DMS114 treated with DMSO at 0.1 percent for 48 hours (cell line): ENCODE measurements at regions not wholly inside any gene's neighbourhood (a gene's known extent, or its start where the extent isn't known, plus 50 kb on each side); places are given as distances from the start of the nearest gene placed in this dataset.
"Not testable (repeated sequence)": the region's sequence is repeated elsewhere in the genome, so short reads cannot be mapped to it uniquely, and the experiment has no call there.

ENCODE experiments used
- DNase-seq: peaks from one replicate; lab custom pipeline; 2025; ENCODE audit not compliant: unreplicated experiment; lab: John Stamatoyannopoulos, UW

DNA sequence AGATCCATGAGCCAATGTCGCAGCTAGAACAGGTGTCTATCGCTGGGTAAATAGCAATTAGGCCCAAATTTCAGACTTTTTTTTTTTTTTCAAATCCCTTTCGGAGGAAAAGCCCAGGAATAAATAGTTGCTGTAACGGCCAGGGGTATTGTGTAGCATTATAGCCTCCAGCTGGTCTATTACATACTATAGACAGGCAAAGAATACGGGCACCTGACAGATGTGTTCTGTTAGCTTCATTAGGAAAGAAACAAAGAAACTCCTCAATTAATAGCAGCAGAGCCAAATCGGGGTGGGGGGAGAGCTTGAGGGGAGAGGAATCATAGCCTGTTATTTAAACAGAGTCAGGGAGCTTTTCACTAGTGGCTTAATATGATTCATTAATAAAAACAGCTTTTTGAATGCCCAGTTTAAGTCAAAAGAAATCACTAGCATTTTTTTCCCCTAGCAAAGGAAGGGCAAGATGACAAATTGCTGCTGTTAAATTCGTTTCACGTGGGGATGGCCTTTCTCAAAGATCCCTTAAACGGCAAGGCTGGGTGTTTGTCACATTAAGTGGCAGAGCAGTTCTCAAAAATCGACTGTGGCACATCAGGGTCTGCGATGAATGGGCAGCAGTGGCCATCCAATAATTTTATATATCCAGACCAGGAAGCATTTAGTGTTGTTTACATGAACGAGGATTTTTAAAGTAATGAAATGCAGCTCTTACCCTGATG is 139.4 kb downstream of the ID4 start:
- no peak for DNase-seq

DNA sequence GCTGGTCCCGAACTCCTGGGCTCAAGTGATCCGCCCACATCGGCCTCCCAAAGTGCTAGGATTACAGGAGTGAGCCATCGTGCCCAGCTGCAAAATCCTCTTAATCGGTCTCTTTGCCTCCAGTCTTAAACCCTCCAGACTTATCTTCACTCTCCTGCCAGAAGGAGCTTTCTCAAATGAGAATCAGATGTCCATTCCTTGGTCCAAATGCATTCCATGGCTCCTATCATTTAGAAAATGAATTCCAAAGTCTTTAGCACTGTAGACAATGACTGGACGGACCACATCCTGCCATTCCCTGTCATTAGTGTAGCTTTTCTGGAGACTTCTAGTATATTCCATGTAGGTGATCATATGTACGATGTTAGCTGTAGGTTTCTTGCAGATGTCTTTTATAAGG is 141.9 kb downstream of the ID4 start:
- DNase-seq, result no peak

DNA sequence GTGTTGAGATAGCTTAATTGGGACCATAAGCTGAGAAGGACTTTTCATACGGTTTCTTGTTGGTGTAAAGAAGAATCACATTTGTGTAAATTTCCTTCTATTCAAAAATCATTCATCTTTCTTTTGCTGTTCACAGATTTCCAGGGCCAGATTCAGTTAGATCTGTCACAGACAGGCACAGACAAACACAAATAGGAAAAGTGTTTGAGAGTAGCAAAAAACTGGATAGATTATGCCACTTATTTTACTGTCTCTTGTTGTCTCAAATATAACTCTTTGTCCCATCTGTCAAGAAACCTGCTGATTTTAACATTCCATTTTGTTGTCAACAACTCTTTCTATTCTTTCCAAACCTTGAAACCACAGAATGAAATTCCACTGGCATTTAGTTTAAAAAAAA is 142.8 kb downstream of the ID4 start:
- DNase-seq, result no peak

DNA sequence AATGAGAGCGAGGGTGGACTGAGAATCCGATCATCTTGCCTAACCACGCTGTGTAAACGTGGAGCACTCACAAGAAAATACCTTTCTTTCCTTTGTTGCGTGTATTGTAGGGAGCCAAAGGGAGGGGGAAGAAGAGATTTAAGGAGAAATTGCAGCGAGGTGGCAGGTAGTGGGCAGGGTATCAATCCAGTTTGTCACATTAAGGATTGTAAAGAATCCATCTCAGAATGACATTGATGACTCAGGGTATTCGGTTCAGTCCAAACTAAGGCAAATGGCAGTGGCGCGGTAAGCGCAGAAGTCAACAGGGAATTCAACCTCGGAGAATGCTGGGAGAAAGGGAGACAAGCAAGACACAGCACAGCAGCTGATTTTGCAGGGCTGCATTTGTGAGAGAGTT is 146.2 kb downstream of the ID4 start:
- DNase-seq, result peak; percentile 13

DNA sequence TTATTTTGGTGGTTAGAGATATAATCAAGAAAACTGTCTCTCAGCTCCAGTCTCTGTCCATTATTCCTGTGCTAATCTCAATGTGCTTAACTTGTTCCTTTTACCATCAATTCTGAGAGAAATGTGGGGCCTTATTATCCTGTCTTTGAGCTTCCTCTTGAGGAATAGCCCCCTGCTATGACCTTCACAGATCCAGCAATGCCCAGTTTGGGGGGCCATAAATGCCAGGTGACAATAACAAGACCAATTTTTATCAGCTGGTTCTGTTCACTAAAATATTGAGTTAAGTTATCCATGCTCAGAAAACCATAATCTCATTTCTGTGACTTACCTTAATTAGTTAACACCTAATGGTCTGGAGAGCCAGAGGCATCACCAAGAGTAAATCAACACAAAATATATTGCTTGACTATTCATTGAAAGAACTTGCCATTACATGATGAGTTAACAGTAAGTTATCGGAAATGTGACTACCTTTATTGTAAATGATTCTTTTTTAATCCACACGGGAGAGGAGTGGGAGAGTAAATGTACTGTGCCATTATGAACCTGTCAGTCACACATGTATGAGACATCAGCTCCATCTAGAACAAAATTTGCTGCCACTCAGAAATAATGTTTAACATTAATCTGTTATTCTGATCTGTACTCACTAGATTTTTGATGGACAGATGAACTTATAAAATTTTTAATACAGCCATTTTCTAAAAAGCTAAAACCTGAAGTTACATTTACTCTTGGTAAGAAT is 149.7 kb downstream of the ID4 start:
- no peak for DNase-seq

DNA sequence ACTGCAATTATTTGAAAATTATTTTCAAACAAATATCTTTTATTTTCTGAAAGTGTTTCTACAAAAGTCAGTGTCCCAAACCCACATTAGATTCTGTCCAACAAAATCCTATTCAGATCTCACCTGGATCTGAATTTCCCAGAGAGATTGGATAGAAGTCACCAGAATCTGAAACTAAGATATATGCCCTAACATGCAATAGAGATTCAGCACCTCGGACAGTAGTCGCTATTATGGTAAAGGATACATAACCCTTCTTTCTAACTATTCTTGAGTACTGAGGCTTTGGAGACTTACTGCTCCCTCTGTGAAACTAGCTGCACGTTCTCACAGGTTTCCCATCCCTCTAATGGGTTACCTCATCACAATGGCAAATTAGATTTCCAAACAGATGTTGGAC is 151.4 kb downstream of the ID4 start:
- DNase-seq, result no peak

DNA sequence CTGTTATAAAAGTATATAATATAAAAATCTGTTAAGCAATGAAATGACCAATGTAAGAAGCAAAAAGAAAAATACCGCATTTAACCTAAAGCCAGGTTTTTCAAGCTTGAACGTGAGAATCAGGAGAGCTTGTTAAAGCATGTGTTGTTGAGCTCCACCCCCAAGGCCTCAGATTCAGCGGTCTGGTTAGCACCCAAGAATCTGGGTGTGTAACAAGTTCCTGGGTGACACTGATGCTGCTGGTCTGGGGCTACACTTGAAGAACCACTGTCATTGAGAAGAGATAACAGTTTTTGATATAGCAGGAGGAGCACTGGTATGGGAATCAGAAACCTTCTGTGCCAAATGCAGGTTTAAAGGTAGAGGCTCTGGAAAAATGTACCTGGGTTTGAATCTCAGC is 154.0 kb downstream of the ID4 start:
- DNase-seq, result no peak

DNA sequence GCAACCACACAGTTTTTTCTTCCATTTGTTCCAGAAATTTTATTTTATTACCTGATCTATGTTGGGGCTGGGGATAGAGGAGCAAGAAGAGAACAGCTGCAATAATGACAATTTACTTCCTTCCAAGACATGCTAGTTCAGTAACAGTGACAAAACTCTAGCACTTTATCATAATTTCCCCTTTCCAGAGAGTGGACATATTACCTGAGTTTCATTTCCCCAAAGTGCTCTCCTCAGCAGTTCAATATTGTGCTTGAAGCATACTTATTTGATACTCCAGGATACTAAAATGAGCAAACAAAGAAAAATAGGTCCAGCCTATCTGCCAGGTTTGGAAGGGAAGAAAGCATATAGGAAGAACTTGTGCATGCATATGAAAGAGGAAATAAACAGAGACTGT is 157.7 kb downstream of the ID4 start:
- no peak for DNase-seq

DNA sequence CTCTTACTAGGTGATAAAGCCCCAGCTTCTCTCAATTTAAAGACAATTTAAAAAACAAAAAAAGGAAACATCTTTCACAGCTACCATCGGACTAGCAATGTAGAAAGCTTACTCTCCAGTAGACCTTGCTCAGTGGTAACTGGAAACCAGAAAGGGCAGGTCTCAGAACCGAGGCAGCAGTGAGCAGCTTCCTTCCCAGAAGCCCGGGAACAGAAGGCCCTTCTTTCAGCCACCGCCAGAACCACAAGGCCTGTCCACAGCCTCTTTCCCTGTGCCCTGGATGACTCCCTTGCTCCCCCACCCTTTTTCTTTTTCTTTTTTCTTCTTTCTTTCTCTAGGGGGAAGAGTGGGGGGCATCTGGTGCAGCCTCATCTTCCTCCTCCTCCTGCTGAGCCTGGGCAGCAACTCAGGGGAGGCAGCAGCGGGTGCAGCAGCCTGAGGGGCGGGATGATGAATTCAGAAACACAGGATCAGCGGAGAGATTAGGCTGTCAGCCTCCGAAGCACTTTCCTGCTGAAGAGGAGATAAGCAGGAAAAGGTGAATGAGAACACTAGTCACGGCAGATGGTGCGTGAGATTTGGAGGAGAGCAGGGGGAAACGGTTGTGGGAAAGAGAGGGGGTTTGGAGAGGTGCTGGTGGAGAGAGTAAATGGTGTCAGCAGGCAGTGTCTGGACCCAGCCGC is 158.5 kb downstream of the ID4 start:
- no peak for DNase-seq

DNA sequence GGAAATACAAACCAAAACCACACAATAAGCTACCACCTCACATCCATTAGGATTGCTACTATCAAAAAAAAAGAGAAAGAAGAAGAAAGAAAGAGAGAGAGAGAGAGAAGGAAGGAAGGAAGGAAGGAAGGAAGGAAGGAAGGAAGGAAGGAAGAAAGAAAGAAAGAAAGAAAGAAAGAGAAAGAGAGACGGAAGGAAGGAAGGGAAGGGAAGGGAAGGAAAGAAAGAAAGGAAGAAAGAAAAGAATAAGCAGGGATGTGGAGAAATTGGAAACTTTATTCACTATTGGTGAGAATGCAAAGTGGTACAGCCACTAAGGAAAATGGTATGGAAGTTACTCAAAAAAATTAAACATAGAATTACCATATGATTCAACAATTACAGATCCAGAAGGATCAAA is 159.9 kb downstream of the ID4 start:
- no peak for DNase-seq

DNA sequence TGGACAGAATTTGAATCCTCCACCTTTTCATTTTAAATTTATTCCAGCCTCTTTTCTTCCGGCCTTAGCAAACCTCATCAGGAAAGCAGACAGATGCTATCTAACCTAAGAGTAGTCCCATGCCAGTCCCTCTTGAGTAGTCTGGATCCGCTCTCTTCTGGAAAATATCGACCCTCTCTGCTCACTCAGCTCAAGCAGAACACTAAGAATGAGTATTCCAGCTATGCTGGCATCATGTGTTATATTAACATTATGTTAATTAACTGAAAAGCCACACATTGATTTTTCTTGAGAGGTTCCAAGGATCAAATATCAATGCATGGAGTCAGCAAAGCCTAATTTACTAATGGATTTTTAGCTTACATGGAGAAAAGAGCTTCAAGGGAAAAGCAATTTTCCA is 161.4 kb downstream of the ID4 start:
- no peak for DNase-seq

DNA sequence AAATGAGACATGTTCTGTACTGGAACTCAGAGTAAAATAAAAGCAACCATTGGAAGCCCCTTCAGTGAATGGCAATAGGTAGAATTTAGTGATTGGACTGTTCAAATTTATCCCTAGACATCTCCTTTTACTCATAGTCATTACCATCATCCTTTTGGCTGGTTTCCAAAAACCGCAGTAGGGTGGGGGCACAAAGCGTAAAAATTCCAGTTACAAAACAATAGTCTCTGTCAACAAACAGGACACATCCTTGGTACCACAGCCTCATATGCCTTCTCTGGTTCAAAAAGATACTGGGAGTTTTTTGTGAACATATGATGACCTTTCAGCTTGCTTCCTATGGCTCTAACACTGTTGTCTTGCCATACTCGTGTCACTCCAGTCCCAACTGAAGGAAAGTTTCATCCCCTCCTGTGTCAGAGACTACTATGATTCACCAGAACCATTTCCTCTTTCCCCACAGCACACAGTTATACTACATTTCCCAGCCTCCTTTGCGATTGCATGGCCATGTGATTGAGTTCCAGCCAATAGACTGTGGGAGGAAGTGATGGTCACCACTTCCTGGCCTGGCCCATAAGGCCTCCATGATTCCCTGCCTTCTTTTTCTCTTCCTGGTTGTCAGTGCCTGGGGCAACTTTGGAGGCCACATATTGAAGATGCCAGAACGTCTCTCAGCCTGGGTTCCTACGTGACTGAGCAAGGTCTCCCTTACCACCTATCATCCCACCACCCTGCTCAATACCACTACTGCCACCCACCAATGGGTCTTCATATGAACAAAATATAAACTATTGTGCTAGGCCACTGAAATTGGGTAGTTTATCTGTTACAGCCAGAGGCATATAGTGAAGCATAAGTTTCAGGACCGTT is 162.4 kb downstream of the ID4 start:
- DNase-seq, result no peak

DNA sequence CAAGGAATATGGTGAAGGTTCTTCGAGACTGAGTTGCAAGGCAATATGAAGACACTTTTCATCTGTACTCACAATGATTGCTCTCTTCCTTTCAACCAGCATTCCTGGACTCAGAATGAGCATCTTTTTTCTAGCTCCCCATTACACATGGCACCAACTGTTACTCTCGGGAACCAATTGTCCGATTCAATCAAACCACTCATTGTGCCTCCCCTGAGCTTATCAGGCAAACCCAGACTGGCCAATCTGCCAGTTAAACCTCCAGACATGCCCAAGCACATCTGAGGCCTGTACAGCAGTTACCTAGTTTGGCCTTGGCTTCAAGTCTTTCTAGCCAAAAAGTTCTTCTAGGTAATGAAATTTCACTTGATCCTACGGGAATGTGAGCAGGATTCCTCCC is 164.1 kb downstream of the ID4 start:
- DNase-seq, result no peak

DNA sequence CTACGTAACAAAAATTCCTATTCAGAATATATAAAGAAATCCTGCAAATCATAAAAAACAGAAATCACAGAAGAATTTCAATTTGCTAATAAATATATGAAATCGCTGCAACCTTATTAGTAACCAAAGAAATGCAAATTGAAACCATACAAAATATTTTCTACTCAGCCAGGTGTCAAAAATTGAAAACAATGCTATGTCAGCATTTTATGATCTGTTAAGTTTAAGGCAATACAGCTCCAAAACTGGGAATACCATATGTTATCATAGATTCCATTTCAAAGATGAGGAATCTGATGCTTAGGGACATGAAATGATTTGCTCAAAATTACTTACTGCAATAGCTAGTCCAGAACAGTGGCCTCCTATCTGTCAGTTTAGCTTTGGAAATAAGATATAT is 168.9 kb downstream of the ID4 start:
- DNase-seq, result no peak

DNA sequence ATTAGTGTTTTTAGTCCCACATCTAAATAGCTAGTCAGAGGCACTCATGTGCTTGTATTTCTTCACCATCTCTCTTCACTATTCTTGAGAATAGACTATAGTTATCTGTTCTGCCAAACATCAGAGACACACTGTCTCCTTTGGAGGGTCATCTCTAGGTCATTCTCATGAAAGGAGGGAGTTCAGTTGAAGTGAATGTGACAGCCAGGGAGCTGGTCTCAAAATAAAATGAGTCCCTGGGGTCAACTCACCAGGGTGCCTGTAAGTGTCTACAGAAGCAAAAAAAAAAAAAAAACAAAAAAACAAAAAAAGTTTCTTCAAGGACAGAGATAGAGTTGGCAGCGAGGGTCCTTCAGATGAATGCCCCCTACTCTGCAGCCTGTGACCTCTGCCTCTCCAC is 171.0 kb downstream of the ID4 start:
- DNase-seq, result no peak

DNA sequence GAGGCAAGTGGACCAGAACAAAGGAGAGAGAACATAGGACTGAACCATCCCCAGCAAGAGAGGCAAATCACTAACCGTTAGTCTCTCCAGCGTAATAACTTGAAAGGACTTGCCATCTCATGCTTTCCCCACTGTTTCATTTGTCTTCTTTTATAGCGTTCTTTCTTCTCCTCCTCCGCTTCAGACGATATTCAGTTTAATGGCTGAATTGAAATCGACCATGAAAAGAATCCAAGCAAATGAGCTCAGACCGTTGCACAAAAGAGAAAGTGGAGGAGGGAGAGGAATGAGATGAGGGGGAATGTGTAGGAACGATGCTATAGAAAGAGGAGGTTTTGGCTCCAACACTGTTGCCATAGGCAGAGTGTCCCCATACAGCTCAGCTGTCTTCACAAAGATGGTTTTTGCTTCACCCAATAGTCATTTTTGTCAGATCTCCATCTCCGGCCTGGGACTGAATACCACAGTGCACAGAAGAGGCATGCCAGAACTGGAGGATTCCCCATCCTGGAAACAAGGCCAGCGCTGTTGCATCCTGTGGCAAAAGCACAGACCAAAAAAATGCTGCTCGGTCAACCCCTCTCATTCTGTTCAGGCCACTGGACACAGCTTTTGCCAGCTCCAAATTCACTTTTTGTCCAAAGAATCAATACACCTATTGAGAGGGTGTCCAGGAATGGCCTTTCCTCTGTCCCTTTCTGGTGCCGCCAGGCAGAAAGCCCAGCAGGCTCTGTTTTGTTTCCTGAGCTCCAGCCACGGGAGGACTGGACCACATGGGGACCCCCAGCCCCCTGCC is 176.1 kb downstream of the ID4 start:
- no peak for DNase-seq

DNA sequence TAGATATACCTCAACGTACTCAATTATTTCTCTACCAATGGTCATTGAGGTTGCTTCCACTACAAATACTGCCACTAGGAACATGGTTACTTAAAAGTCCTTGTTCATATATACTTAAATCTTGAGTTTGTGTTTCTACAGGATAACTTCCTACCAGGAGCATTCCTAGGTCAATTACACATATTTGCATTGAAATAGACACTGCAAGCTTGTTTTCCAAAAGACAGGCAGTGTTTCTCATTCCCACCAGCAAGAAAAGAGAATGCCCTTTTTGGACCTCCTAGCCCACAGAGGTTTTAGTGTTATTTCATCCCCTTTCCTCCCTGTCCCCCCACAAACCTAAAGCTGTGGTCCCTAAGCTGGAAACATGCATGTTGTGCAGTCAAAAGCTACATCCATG is 177.3 kb downstream of the ID4 start:
- DNase-seq, result no peak

DNA sequence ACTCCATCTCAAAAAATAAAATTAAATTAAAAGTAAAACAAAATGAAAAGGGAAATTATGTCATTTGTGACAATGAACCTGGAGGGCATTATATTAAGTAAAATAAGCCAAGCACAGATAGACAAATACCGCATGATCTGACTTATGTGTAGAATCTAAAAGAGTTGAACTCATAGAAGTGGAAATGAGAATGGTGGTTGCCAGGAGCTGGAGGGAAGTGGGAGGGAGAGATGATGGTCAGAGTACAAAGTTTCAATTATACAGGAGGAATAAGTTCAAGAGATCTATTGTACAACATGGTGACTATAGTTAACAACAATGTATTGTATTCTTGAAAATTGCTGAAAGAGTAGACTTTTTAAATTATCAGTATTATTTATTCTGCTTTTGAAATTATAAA is 183.4 kb downstream of the ID4 start:
- DNase-seq, result no peak

DNA sequence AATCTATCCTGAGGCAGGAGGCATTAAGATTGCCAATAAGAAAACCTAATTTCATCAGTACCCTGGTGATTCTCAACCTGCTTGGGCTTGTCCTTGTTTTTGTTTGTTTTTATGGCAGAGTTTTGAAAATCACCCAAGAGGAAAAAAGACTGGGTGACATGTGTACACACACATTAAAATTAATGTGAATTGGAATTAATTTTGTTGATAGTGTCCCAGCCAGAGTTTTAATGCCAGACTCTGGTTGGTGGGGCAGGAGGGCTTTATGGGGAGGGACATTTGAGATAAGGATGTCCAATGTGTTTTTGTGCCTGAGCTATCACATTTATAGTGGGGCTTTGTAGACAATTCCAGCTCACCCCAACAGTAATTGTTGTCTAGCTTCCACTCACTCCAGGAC is 184.6 kb downstream of the ID4 start:
- no peak for DNase-seq

DNA sequence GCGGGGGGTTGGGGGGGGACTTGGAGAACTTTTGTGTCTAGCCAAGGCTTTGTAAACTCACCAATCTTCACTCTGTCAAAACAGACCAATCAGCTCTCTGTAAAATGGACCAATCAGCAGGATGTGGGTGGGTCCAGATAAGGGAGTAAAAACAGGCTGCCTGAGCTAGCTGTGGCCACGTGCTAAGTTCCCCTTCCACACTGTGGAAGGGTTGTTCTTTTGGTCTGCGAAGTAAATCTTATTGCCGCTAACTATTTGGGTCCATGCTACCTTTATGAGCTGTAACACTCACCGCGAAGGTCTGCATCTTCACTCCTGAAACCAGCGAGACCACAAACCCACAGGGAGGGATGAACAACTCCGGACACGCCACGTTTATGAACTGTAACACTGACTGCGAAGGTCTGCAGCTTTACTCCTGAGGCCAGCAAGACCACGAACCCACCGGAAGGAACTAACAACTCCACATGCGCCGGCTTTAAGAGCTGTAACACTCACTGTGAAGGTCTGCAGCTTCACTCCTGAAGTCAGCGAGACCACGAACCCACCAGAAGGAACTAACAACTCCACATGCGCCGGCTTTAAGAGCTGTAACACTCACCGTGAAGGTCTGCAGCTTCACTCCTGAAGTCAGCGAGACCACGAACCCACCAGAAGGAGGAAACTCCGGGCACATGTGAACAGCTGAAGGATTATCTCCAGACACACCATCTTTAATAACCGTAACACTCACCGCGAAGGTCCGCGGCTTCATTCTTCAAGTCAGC is 186.6 kb downstream of the ID4 start:
- not testable (repeated sequence) for DNase-seq
